KMS-11 (cell line): ENCODE measurements at regions not wholly inside any gene's neighbourhood (a gene's known extent, or its start where the extent isn't known, plus 50 kb on each side); places are given as distances from the start of the nearest gene placed in this dataset.

ENCODE experiments used
- H2AFZ ChIP-seq: fragments of 200-600 bp; sonication (generic); 2 replicates; pipeline ENCODE4 v1.6.1; 2016; ENCODE audit warnings: antibody characterized with exemption, mixed run types, low read depth
- H3K27ac ChIP-seq: fragments of 200-600 bp; sonication (generic); 2 replicates; pipeline ENCODE4 v1.6.1; 2016; ENCODE audit warnings: mild to moderate bottlenecking, mixed run types
- H3K27me3 ChIP-seq: fragments of 200-600 bp; sonication (generic); 2 replicates; pipeline ENCODE4 v1.6.1; 2017; ENCODE audit warnings: mild to moderate bottlenecking, low read depth, mixed run types, moderate library complexity; ENCODE audit not compliant: insufficient read depth
- H3K36me3 ChIP-seq: fragments of 200-600 bp; sonication (generic); 2 replicates; pipeline ENCODE4 v1.6.1; 2017; ENCODE audit warnings: mild to moderate bottlenecking, mixed run types; ENCODE audit not compliant: insufficient read depth
- H3K4me1 ChIP-seq: fragments of 200-600 bp; sonication (generic); 2 replicates; pipeline ENCODE4 v1.6.1; 2016; ENCODE audit warnings: mild to moderate bottlenecking, low read depth, mixed run types; ENCODE audit not compliant: poor library complexity, severe bottlenecking
- H3K4me2 ChIP-seq: fragments of 200-600 bp; sonication (generic); 2 replicates; pipeline ENCODE4 v1.7.0; 2016; ENCODE audit warnings: mild to moderate bottlenecking, mixed run types
- H3K4me3 ChIP-seq: fragments of 200-600 bp; sonication (generic); IDR thresholded peaks from 2 replicates; pipeline ENCODE4 v1.6.1; 2017; ENCODE audit warnings: low read depth, low read length, mixed read lengths; ENCODE audit not compliant: insufficient read depth
- H3K79me2 ChIP-seq: fragments of 200-600 bp; sonication (generic); 2 replicates; pipeline ENCODE4 v1.6.1; 2016; ENCODE audit warnings: low read depth, mixed run types; ENCODE audit not compliant: insufficient read depth
- H3K9ac ChIP-seq: fragments of 200-600 bp; sonication (generic); 2 replicates; pipeline ENCODE4 v1.6.1; 2016; ENCODE audit warnings: mild to moderate bottlenecking, mixed run types
- H4K20me1 ChIP-seq: fragments of 200-600 bp; sonication (generic); 2 replicates; pipeline ENCODE4 v1.6.1; 2016; ENCODE audit warnings: mild to moderate bottlenecking, mixed run types; ENCODE audit not compliant: insufficient read depth
- TF ChIP-seq, protein P1 (sequence below): fragments of 200-600 bp; sonication (generic); conservative IDR thresholded peaks from 2 replicates; pipeline ENCODE4 v1.6.1; 2017; ENCODE audit warnings: low read depth, mild to moderate bottlenecking, antibody characterized with exemption, low read length, moderate library complexity, mixed read lengths

DNA sequence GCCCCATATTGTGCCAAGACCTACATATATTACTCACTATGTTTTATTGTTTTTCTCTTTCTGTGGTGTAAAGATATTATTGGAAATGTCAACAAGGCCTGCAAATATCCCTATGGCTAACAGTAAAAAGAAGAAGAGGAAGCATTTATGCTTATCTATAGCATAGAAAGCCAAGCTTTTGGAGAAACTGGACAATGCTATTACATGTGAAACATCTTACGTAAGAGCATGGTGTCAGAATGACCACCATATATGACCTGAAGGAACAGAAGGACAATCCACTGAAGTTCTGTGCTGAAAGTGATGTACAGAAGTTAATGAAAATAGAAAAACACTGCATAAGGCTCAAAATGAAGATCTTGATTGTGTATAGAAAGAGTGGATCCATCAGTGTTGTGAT is 145.2 kb downstream of the KCTD12 start:
- Histone ChIP-seq H3K4me3 (no peak overlapping the region), H4K20me1 (no peaks in the 10 kb centered on the region), H3K79me2 (no peaks in the 10 kb centered on the region), H3K4me1 (no peaks in the 10 kb centered on the region), H3K9ac (no peak overlapping the region), H3K4me2 (no peak overlapping the region), H3K27me3 (no peaks in the 10 kb centered on the region), H2AFZ (no peak overlapping the region), H3K36me3 (no peaks in the 10 kb centered on the region), H3K27ac (no peak overlapping the region)
- TF ChIP-seq, protein P1, sequence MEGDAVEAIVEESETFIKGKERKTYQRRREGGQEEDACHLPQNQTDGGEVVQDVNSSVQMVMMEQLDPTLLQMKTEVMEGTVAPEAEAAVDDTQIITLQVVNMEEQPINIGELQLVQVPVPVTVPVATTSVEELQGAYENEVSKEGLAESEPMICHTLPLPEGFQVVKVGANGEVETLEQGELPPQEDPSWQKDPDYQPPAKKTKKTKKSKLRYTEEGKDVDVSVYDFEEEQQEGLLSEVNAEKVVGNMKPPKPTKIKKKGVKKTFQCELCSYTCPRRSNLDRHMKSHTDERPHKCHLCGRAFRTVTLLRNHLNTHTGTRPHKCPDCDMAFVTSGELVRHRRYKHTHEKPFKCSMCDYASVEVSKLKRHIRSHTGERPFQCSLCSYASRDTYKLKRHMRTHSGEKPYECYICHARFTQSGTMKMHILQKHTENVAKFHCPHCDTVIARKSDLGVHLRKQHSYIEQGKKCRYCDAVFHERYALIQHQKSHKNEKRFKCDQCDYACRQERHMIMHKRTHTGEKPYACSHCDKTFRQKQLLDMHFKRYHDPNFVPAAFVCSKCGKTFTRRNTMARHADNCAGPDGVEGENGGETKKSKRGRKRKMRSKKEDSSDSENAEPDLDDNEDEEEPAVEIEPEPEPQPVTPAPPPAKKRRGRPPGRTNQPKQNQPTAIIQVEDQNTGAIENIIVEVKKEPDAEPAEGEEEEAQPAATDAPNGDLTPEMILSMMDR, result no peak

DNA sequence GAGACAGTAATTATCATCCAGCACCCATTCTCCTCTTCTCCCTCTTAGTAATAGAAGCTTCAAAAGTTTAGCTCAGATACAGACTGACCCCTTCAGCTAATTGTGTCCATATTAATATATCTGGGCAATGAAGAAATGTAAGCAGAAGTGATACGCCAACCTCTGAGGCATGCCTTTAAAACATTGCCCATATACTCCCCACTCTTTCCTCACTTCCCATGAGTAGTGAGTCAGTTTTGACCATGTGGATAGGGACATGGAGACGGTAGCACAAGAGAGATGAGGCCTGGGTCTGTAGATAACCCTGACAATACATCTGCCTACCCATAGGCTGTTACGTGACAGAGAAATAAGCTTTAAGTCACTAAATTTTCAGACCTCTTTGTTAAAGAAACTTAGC is 147.6 kb downstream of the KCTD12 start:
- Histone ChIP-seq H2AFZ (no peak overlapping the region), H4K20me1 (no peaks in the 10 kb centered on the region), H3K4me1 (no peaks in the 10 kb centered on the region), H3K36me3 (no peaks in the 10 kb centered on the region), H3K4me2 (no peak overlapping the region), H3K79me2 (no peaks in the 10 kb centered on the region), H3K27me3 (no peaks in the 10 kb centered on the region), H3K9ac (no peak overlapping the region), H3K4me3 (no peak overlapping the region), H3K27ac (no peak overlapping the region)
- TF ChIP-seq, protein P1, result no peak

DNA sequence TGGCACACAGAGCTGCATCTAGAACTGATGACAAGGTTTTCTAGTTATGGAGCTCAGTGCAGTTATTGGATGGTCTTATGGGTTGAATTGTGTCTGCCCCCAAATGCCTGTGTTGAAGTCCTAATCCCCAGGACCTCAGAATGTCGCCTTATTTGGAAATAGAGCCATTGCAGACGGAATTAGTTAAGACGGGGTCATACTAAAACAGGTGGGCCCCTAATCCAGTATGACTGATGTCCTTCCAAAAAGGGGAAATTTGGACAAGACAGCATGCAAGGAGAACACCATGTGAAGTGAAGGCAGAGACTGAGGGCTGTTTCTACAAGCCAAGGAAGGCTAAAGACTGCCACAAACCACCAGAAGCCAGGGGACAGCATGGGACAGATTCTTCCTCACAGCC is 148.7 kb downstream of the KCTD12 start:
- Histone ChIP-seq H3K9ac (no peak overlapping the region), H3K4me3 (no peak overlapping the region), H3K36me3 (no peaks in the 10 kb centered on the region), H3K79me2 (no peaks in the 10 kb centered on the region), H3K27ac (no peak overlapping the region), H2AFZ (no peak overlapping the region), H4K20me1 (no peaks in the 10 kb centered on the region), H3K4me2 (no peak overlapping the region), H3K4me1 (no peaks in the 10 kb centered on the region), H3K27me3 (no peaks in the 10 kb centered on the region)
- TF ChIP-seq, protein P1, result no peak

DNA sequence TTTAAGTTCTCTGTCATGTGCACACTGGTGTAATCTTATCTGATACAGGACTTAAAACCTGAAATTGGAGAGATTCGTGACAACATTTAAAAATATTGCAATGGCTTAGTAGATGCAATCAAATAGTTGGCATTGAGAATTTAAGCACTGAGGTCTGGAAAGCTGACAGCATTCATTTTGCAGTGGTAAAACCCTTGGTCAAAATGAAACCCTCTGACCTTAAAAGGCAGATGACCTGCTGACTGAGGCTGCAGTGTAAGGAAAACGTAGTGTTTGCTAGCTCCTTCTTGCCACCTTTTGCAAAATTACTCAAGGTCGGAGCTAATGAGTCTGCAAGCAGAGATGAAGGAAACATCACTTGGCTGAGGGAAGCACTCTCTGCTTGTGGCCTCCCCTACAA is 150.6 kb downstream of the KCTD12 start:
- TF ChIP-seq, protein P1, result no peak

More for the DNA sequence above, 150.6 kb downstream of the KCTD12 start:
- Histone ChIP-seq H3K4me3 (no peak overlapping the region), H3K27me3 (no peaks in the 10 kb centered on the region), H3K36me3 (no peaks in the 10 kb centered on the region), H4K20me1 (no peaks in the 10 kb centered on the region), H3K4me2 (no peak overlapping the region), H2AFZ (no peak overlapping the region), H3K27ac (no peak overlapping the region), H3K79me2 (no peaks in the 10 kb centered on the region), H3K4me1 (no peaks in the 10 kb centered on the region), H3K9ac (no peak overlapping the region)
